IPS-20b (cell line): ENCODE measurements at regions not wholly inside any gene's neighbourhood (a gene's known extent, or its start where the extent isn't known, plus 50 kb on each side); places are given as distances from the start of the nearest gene placed in this dataset.
"Not testable (repeated sequence)": the region's sequence is repeated elsewhere in the genome, so short reads cannot be mapped to it uniquely, and the experiment has no call there.

Experiments used
- H3K27ac ChIP-seq: one replicate; pipeline ENCODE4 v1.5.1; 2013; ENCODE audit warnings: low read length
- H3K27me3 ChIP-seq: 2 replicates; pipeline ENCODE4 v1.6.1; 2013; ENCODE audit warnings: mild to moderate bottlenecking, low read length, inconsistent platforms; ENCODE audit not compliant: insufficient read depth
- H3K36me3 ChIP-seq: 2 replicates; pipeline ENCODE4 v1.6.1; 2013; ENCODE audit warnings: low read depth, mild to moderate bottlenecking, inconsistent platforms, low read length, moderate library complexity; ENCODE audit not compliant: insufficient read depth
- H3K4me1 ChIP-seq: 2 replicates; pipeline ENCODE4 v1.6.1; 2013; ENCODE audit warnings: mild to moderate bottlenecking, control low read depth, inconsistent platforms, low read length, moderate library complexity; ENCODE audit not compliant: insufficient read depth
- H3K4me3 ChIP-seq: 2 replicates; pipeline ENCODE4 v1.5.1; 2013; ENCODE audit warnings: mild to moderate bottlenecking, low read length, inconsistent platforms
- H3K9ac ChIP-seq: 2 replicates; pipeline ENCODE4 v1.6.1; 2013; ENCODE audit warnings: low read depth, mild to moderate bottlenecking, inconsistent platforms, low read length, moderate library complexity
- H3K9me3 ChIP-seq: 2 replicates; pipeline ENCODE4 v1.6.1; 2013; ENCODE audit warnings: mild to moderate bottlenecking, low read depth, low read length, inconsistent platforms; ENCODE audit not compliant: insufficient read depth

- Histone ChIP-seq H3K9me3 (no peaks in the 10 kb centered on the region), H3K4me1 (no peaks in the 10 kb centered on the region), H3K36me3 (no peaks in the 10 kb centered on the region), H3K27me3 (no peaks in the 10 kb centered on the region), H3K4me3 (no peak overlapping the region), H3K27ac (no peak overlapping the region), H3K9ac (no peak overlapping the region)
Measured at GRCh38 chr2:208657468-208657867, 250.9 kb downstream of the PTH2R start.

GRCh38 chr2:208669394-208669793 is 262.8 kb downstream of the PTH2R start:
- Histone ChIP-seq H3K4me3 (no peak overlapping the region), H3K27me3 (no peaks in the 10 kb centered on the region)

GRCh38 chr2:208671284-208671683 is 264.7 kb downstream of the PTH2R start:
- H3K27ac ChIP-seq: no peak overlapping the region
- H3K9ac ChIP-seq: no peak overlapping the region
- no peak overlapping the region for H3K4me3 ChIP-seq
- peaks cover 12% of the 10 kb centered on the region; the same call in 1 of the 2 replicates for H3K4me1 ChIP-seq
- H3K27me3 ChIP-seq: no peaks in the 10 kb centered on the region
- no peaks in the 10 kb centered on the region for H3K36me3 ChIP-seq
- H3K9me3 ChIP-seq: no peaks in the 10 kb centered on the region

More at GRCh38 chr2:208669394-208669793, 262.8 kb downstream of the PTH2R start:
- Histone ChIP-seq H3K9ac (no peak overlapping the region), H3K27ac (no peak overlapping the region), H3K9me3 (no peaks in the 10 kb centered on the region), H3K36me3 (no peaks in the 10 kb centered on the region), H3K4me1 (peaks cover 12% of the 10 kb centered on the region; the same call in 1 of the 2 replicates)

- Histone ChIP-seq H3K27me3 (no peaks in the 10 kb centered on the region), H3K36me3 (no peaks in the 10 kb centered on the region), H3K4me1 (peaks cover 12% of the 10 kb centered on the region; the same call in 1 of the 2 replicates), H3K27ac (no peak overlapping the region), H3K4me3 (no peak overlapping the region), H3K9ac (no peak overlapping the region), H3K9me3 (no peaks in the 10 kb centered on the region)
Measured at GRCh38 chr2:208671886-208672680, 265.5 kb downstream of the PTH2R start.

- no peak overlapping the region for H3K9ac ChIP-seq
- H3K9me3 ChIP-seq: no peaks in the 10 kb centered on the region
- no peak overlapping the region for H3K4me3 ChIP-seq
- no peaks in the 10 kb centered on the region for H3K27me3 ChIP-seq
- peaks cover 12% of the 10 kb centered on the region; the same call in 1 of the 2 replicates for H3K4me1 ChIP-seq
- no peak overlapping the region for H3K27ac ChIP-seq
- no peaks in the 10 kb centered on the region for H3K36me3 ChIP-seq
Measured at GRCh38 chr2:208673631-208674030, 267.0 kb downstream of the PTH2R start.

- Histone ChIP-seq H3K4me3 (no peak overlapping the region), H3K27ac (no peak overlapping the region), H3K9ac (no peak overlapping the region), H3K9me3 (no peaks in the 10 kb centered on the region), H3K27me3 (no peaks in the 10 kb centered on the region), H3K36me3 (no peaks in the 10 kb centered on the region), H3K4me1 (peaks cover 12% of the 10 kb centered on the region; the same call in 1 of the 2 replicates)
Measured at GRCh38 chr2:208674919-208675318, 268.3 kb downstream of the PTH2R start.

GRCh38 chr2:208685929-208686328 is 279.3 kb downstream of the PTH2R start:
- not testable (repeated sequence) for H3K4me1 ChIP-seq, H3K4me3 ChIP-seq, H3K9ac ChIP-seq, H3K36me3 ChIP-seq, H3K27me3 ChIP-seq, H3K27ac ChIP-seq
- H3K9me3 ChIP-seq: peaks cover 11% of the 10 kb centered on the region; the same call in 1 of the 2 replicates

GRCh38 chr2:208686665-208687064 is 280.1 kb downstream of the PTH2R start:
- H3K4me1 ChIP-seq: no peaks in the 10 kb centered on the region
- no peak overlapping the region for H3K9ac ChIP-seq
- H3K27me3 ChIP-seq: no peaks in the 10 kb centered on the region
- peaks cover 11% of the 10 kb centered on the region; the same call in 1 of the 2 replicates for H3K9me3 ChIP-seq
- H3K36me3 ChIP-seq: no peaks in the 10 kb centered on the region
- H3K4me3 ChIP-seq: no peak overlapping the region
- H3K27ac ChIP-seq: no peak overlapping the region

GRCh38 chr2:208687720-208688119 is 281.1 kb downstream of the PTH2R start:
- H3K4me1 ChIP-seq, H3K9ac ChIP-seq: not testable (repeated sequence)

GRCh38 chr2:208698114-208698513 is 291.5 kb downstream of the PTH2R start:
- Histone ChIP-seq H3K9ac (no peak overlapping the region), H3K4me1 (peaks cover 7% of the 10 kb centered on the region; the same call in 1 of the 2 replicates), H3K27ac (no peak overlapping the region), H3K36me3 (no peaks in the 10 kb centered on the region), H3K9me3 (no peaks in the 10 kb centered on the region), H3K27me3 (no peaks in the 10 kb centered on the region), H3K4me3 (no peak overlapping the region)

More at GRCh38 chr2:208687720-208688119, 281.1 kb downstream of the PTH2R start:
- peaks cover 11% of the 10 kb centered on the region; the same call in 1 of the 2 replicates for H3K9me3 ChIP-seq
- H3K27me3 ChIP-seq, H3K27ac ChIP-seq, H3K36me3 ChIP-seq, H3K4me3 ChIP-seq: not testable (repeated sequence)

- Histone ChIP-seq H3K27ac (no peak overlapping the region), H3K4me1 (no peaks in the 10 kb centered on the region), H3K9ac (no peak overlapping the region), H3K27me3 (no peaks in the 10 kb centered on the region), H3K9me3 (no peaks in the 10 kb centered on the region), H3K36me3 (no peaks in the 10 kb centered on the region), H3K4me3 (no peak overlapping the region)
Measured at GRCh38 chr2:208708486-208708885, 301.9 kb downstream of the PTH2R start.

- H3K9ac ChIP-seq: no peak overlapping the region
- no peaks in the 10 kb centered on the region for H3K27me3 ChIP-seq
- H3K9me3 ChIP-seq: no peaks in the 10 kb centered on the region
- H3K27ac ChIP-seq: no peak overlapping the region
- H3K4me1 ChIP-seq: no peaks in the 10 kb centered on the region
- H3K4me3 ChIP-seq: no peak overlapping the region
- no peaks in the 10 kb centered on the region for H3K36me3 ChIP-seq
Measured at GRCh38 chr2:208711598-208711997, 305.0 kb downstream of the PTH2R start.
